GM21528 (cell line): ENCODE measurements at regions not wholly inside any gene's neighbourhood (a gene's known extent, or its start where the extent isn't known, plus 50 kb on each side); places are given as distances from the start of the nearest gene placed in this dataset.
A peak's percentile ranks its signal among the peaks of the same experiment; 100 is the strongest.
"Not testable (repeated sequence)": the region's sequence is repeated elsewhere in the genome, so short reads cannot be mapped to it uniquely, and the experiment has no call there.

Experiments used
- ATAC-seq: cut with Tn5 transposase; IDR thresholded peaks from one replicate; pipeline ENCODE4 v1.9.1; 2021; ENCODE audit warnings: mild to moderate bottlenecking, moderate library complexity; ENCODE audit not compliant: unreplicated experiment, low FRiP score

GRCh38 chr13:78169386-78169785, 250.8 kb upstream of the EDNRB start:
- no peak for ATAC-seq

GRCh38 chr13:78168981-78169380, 250.3 kb upstream of the EDNRB start:
- ATAC-seq, result no peak

- ATAC-seq, result no peak
Measured at GRCh38 chr13:78161266-78161665, 242.6 kb upstream of the EDNRB start.

DNA sequence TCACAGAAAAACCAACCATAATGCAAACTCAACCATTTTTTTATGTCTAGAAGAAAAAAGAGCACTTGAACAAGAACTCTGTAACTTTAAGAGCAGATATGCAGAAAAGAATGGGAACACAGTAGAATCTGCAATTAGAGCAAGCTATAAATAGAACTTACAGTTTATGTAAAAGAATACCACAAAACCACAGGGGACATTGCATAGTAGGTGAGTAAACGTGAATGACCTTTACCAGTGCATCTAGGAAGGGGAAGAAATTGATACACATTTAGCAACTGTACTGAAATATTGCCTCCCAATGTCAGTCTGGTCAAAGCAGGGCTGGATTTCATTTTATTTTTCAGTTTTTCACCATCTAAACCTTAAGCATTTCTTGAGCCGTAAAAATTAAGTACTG, 242.2 kb upstream of the EDNRB start:
- no peak for ATAC-seq

DNA sequence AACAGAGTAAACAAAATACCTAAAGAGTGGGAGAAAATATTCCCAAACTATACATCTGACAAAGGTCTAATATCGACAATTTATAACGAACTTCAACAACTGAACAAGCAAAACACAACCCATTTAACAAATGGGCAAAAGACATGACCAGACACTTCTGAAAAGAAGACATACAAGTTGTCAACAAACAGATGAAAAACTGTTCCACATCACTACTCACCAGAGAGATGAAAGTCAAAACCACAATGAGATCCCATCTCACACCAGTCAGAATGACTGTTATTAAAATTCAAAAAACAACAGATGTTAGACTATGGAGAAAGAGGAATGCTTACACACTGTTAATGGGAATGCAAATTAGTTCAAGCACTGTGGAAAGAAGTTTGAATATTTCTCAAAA, 233.8 kb upstream of the EDNRB start:
- ATAC-seq, result no peak

GRCh38 chr13:78147905-78148304, 229.3 kb upstream of the EDNRB start:
- no peak for ATAC-seq

DNA sequence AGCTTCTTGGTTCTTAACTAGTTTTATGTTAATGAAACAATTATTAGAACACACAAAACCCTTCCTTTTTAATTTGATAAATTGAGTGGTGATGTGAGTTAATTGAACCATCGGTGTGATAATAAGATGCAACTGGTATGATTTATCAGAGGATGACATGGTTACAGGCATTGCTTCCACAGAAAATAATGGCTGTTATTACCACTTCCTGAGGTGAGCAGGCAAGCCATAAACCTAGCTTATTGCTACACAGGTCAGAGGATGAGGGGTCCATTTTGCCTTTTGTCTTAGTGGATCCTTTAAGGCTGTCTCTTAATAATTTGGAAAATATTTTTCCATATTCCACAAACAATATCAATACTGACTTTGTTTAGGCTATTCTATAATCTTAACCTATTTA, 226.6 kb upstream of the EDNRB start:
- ATAC-seq, result no peak

DNA sequence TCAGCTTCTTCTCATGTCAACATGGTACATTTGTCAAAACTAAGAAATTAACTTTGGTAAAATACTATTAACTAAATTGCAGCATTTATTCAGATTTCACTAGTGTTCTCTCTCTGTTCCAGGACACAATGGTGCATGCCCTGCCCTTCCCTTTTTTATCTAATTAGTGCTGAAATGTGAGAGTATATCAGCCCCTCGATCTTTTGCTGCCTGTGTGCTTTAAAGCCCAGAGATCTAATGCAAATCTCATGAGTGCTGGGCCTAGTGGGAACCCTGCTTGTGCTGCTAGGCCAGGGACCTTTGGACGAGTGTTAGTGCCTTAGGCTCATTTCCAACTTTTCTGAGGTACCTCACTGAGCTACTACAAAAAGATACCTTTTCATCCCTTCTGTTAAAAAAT, 221.1 kb upstream of the EDNRB start:
- ATAC-seq, result no peak

- no peak for ATAC-seq
Measured at GRCh38 chr13:78138756-78139155, 220.1 kb upstream of the EDNRB start.

GRCh38 chr13:78137404-78138142, 218.9 kb upstream of the EDNRB start:
- peak; percentile 89 for ATAC-seq

- ATAC-seq, result no peak
Measured at GRCh38 chr13:78136966-78137365, 218.3 kb upstream of the EDNRB start.

DNA sequence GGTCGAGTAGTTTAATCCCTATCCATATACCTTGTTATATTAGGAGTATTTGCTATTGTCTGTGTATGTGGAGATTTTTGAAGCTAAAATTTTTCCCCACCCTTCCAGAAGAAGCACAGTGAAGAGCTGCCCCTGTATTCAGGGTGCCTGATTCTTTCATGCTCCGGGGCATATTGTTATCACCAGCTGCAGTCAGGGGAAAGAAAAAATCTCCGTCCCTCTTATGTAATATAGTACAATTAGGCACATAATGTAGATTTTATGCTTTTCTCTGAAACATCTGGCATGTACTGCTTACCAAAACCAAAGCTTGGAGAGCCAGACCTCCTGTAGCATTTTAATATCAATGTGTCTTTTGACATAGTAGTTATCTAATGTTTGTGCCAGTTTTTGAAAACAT, 214.9 kb upstream of the EDNRB start:
- ATAC-seq, result no peak

DNA sequence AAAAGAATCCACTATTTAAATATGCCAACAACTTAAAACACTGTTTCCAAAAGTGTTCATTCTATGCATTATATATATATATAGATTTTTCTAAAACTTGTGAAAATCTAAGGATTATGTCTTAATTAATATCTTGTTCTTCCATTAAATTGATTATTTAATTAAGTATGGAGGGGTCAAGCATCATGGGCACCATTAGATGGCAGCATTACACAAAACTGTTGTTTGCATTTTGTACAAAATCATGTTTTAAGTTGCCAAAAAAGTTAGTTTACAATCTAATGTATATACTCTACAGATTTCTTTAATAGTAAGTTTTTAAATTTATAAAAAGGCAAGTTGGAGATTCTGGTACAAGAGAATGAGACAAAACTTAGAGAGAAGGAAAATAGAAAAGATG, 213.2 kb upstream of the EDNRB start:
- no peak for ATAC-seq

DNA sequence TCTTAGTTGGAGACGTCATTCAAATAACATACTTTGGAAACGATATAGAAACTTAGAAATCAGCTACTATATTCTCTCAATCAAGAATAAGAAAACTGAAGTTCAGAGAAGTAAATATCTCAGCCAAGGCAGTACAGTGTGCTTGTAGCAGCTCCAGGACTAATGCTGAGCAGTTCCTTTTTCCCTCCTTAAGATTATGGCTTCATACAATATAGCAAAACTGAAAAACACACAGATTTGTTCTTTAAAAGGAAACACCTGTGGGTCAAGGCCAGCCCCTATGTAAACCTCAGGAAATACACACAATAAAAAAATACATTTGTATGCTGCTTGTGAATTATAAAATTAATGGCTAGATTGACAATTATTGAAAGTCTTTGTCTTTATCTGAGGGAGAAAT, 212.7 kb upstream of the EDNRB start:
- ATAC-seq, result no peak

DNA sequence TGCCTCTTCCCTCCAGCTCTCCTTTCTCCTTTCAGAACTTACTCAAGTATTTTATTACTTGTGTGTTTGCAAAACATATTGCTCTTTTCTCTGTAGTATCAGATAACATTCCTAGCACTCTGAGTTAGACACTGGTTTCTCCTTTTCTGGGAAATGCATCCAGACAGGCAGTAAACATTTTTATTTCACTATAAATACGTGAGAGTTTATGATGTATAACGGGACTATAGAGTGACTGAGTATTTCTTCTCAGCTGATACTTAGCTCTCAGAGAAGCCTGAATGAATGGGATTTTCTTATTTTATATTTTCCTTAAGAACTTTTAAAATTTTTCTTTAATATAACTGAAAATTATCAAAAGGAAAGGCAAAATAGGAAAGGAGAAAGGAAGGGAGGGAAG, 211.2 kb upstream of the EDNRB start:
- ATAC-seq, result no peak

- ATAC-seq, result no peak
Measured at GRCh38 chr13:78129359-78129758, 210.7 kb upstream of the EDNRB start.

DNA sequence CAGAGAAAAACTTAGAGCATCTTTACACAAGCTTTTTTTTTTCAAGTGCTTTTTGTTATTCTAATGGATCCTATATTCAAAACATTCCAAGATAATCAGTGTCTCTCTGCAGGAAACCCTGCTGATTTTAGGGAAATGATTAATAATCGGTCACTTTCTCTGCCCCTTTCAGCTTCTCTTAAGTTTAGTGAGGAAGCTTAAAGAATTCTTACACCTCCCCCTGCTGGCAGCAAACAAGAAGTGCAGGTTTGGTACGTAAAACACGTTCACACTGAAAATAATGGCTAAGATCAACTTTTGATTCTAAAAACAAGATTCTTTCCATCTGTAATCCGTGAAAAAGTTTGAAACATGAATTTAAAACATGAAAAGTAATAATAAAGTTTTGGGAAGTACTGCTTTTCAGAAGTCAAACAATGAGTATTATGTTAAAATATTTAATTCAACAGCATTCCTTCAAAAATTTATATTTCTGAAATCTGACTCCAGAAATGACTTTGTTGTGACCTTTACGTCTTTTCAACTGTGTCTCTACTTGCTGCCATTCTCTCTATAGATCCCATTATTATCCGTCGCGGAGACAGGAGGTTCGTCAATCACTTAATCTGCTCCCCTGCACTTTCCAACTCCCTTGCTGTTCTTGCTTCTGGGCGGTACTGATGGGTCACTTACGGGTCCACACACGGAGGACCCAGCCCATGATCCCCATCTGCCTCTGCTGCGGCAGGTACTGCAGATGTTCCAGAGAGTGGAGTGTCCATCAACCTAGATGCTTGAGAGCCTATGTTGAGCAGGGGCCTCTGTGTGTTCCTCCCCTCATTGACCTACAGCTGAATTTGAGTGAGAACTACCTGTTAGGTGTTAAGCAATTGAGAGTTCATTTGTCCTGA, 203.1 kb upstream of the EDNRB start:
- no peak for ATAC-seq

- no peak for ATAC-seq
Measured at GRCh38 chr13:78121001-78121400, 202.4 kb upstream of the EDNRB start.

DNA sequence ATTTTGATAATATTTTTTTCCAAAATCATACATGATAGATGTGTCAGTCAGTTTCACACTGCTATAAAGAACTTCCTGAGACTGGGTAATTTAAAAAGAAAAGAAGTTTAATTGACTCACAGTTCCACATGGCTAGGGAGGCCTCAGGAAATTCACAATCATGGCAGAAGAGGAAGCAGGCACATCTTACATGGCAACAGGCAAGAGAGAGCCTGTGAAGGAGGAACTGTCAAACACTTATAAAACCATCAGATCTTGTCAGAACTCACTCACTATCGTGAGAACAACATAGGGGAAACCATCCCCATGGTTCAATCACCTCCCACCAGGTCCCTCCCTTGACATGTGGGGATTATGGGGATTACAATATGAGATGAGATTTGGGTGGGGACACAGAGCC, 201.5 kb upstream of the EDNRB start:
- not testable (repeated sequence) for ATAC-seq

- not testable (repeated sequence) for ATAC-seq
Measured at GRCh38 chr13:78117070-78117469, 198.4 kb upstream of the EDNRB start.

DNA sequence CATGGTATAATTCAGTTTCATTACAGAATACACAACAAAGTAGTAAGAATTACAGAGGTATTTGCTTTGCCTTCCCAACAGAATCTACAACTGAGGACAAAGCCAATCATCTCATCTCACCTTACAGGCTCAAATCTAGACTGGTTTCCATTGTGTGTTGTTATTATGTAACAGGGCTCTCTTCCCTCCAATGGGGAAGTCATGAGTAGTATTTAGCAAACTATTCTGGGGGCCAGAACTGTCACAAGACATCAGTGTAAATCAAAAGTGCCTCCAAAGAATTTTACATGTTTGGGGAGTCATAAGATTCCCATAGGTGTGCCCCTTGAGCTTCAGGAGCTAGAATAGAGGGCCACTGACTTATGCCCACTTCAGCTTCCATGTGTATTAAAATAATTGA, 187.0 kb upstream of the EDNRB start:
- ATAC-seq, result no peak

DNA sequence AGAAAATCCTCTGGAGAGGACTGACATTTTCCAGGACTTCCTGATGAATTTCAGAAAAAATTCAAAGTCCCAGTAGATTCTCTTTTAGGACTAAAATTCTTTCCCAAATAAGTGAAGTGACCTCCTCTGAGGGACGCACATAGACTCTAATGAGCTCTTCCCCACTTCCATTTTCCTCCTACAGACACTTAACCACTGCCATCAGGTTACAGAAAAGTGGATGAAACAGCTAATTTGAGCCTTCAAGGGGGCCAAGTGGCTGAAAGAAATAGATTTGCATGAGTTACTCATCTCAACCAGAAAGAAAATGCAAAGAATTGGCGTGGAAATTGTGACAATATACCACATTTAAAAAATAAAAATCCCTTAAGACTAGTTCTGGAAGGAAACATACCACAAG, 185.3 kb upstream of the EDNRB start:
- no peak for ATAC-seq
